ENCODE measurements at regions not wholly inside any gene's neighbourhood (a gene's known extent, or its start where the extent isn't known, plus 50 kb on each side); places are given as distances from the start of the nearest gene placed in this dataset.

DNA sequence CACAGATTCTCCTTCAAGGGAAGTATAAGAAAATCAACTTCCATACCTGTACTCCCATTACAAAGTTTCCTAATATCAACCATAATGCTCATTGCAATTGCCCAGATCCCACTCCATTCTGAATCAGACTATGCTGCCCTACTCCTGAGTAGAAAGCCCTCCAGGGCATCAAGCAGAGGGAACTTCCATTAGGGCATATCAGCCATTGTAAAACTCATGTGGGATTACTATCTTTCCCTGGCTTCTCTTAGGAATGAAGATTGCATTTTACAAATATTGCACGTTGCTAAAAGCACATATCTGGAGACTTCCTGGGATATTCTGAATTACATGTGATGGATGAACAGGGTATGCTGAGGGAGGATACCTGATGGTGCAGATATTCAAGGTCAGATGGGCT lies 263.2 kb downstream of the FOXA2 start:
- DNase-seq (ENCODE audit: low read depth, low spot score), result no peak

DNA sequence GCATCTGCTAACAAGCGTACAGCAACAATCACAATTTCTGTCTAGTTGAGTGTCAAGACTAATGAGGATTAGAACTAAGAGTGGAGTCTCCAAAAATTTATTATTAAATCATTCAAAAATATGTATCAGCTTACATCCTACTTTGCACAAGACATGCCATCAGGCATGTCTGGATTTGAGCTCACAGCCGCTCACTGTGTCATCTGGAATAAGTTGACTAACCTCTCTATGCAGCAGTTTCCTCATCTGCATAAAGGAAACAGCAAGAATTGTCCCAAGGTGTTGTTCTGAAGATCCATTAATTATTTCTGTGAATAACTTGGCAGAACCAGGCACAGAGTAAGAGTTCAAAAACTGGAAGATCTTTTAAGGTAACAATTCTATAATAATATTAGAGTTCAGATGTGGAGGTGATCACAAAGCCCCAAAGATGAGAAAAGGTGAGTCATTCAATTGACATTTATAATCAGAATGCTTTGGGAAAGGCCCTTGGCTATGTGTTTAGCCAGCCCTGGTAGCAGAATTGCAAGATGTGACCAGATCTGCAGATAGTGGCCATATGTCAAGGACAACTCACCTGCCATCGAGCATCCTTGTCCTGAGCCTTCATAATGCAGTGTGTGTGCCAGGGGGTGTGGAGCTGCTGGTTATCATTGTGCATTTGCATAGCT lies 264.0 kb downstream of the FOXA2 start:
- DNase-seq (ENCODE audit: low read depth, low spot score), result no peak

DNA sequence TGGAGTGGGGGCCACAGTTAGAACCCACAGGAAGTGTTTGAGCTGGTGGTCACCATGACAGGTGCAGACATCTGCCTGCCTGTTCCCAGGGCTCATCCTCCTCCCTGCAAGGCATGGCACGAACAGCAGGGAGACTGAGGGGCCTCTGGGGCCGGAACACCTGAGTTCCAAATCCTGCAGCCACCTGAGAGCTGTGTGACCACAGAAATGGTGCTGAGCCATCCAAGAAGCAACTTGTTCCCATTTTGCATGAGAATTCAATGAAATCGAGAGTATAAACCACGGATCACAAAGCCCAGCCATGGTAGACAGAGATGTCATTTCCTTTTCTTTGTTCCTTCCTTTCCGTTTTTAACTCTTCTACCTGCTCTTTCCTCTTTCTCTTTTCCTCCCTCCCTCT lies 268.6 kb downstream of the FOXA2 start:
- DNase-seq (ENCODE audit: low read depth, low spot score), result no peak

DNA sequence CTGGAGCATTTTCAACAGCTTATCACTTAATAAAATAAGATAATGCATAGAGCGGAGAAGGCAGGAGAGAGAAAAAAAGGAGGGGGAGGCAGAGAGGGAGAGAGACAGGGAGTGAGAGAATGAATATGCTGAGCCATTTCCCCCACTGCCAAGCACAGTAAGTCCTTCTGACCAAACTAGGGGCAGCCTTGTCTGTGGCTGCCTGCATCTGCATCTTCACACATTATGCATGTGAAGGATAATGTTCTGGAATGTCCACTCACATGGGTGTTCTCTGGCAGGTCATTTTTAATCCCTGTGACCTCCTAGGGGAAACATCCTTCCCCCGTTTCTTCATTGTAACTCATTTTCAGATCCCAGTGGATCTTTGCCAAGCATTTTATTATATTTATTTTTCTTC lies 269.3 kb downstream of the FOXA2 start:
- no peak for DNase-seq (ENCODE audit: low read depth, low spot score)

- peak; percentile 37 for DNase-seq (ENCODE audit: low read depth, low spot score)
Measured at GRCh38 chr20:22312744-22313346, 271.5 kb downstream of the FOXA2 start.

DNA sequence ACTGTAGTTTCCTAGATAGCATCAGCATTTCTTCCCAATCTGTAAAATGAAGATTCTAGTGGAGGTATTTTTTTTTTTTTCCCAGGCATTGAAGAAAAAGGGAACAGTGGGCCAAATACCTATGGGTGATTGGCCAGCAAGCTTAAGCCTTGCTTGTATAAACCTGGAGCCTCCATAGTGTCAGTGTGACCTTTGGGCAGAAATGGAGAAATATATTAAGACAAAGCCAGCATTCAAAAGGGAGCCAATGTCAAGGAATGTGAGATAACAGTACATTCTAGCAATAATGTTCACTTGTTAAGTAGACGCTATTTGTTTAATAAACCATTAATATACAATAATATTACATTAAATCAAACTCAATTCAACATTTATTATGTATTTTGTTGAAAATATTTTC lies 275.4 kb downstream of the FOXA2 start:
- DNase-seq (ENCODE audit: low read depth, low spot score), result no peak

DNA sequence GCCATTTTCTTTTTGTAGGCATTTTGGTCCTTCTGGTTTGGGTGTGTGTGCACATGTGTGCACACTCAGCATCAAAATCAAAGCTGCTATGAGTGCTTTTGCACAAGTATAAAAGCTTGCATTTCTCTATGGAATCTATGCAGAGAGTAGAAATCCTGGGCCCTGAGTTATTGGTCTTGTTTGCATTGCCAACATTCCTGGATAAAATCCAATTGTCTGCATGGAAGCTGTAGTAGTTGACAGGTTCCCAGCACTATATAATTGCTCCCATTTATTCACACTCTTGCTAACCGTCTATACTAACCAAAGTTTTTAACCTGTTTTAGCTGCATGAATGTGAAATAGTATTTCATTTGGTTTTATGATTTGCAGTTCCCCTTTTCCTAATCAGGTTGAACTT lies 277.0 kb downstream of the FOXA2 start:
- DNase-seq (ENCODE audit: low read depth, low spot score), result no peak

GRCh38 chr20:22305381-22305780 lies 279.0 kb downstream of the FOXA2 start:
- no peak for DNase-seq (ENCODE audit: low read depth, low spot score)

DNA sequence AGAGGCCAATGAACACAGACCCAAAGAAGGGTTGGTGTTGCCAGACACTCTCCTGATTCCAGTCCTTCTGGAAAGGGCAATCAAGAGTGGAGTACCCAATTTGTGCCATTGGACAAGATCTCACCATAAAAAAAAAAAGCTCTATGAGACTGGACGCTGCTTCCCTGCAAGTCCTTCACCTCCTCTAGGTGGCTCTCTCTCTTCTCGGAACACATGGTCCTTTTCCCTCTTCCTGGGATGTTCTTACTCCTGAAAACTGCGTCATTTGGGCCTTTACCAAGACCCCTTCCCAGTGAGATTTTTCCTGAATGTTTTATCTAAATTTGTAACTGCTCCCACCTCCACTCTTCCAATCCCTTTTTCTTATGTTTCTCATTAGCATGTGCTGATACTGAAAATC lies 280.8 kb downstream of the FOXA2 start:
- peak; percentile 16 for DNase-seq (ENCODE audit: low read depth, low spot score)

DNA sequence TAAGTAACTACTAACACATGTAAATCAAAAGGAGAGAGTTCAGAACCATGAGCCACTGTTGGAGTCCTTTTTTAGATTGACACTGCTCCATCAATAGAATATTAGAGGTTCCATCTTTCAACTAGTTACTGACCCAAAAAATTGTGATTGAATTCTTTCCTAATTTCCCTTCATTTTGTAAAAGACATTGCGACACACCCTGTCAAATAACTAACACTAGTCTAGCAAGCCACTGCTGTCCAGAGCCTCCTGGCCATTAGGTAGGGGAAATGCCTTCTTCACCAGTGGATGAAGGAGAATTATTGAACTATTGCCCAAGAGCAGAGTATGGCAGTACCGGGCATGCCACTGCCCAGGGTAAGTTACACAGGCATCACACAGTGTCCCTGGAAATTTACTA lies 282.3 kb downstream of the FOXA2 start:
- no peak for DNase-seq (ENCODE audit: low read depth, low spot score)

DNA sequence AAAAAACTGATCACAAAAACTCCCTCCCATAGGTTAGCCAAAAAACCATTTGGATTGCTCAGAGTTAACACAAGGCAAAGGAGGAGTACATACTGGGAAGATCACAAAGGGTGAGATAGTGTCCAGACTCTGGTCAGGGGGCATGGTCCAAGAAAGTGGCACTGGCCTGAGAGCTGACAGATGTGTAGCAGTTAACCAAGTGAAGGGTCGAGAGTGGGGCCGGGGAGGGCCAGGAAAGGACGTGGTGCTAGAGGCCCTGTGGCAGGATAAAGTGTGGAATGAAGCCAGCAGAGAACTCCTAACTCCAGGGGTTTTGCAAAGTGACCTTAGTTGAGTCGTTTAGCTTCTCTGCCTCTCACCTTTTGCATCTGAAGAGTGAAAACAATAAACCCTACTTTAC lies 290.5 kb downstream of the FOXA2 start:
- no peak for DNase-seq (ENCODE audit: low read depth, low spot score)

DNA sequence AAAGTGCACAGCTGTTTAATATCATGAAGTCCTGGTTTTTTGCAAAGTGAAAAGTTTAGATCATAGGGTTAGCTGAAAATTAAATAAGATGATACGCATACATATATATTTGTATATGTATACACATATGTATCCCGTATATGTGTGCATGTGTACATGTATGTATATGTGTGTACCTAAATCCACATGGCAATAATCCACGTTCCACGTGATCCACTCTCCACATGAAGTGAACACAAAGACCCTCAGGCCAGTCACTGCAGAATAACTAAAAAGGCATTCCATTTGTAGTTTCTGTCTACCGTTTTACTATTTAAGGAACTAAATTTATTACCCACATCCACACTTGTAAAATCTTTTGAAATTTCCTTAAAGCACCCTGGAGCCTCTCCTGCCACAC lies 294.9 kb downstream of the FOXA2 start:
- DNase-seq (ENCODE audit: low read depth, low spot score), result no peak

GRCh38 chr20:22288957-22289356 lies 295.4 kb downstream of the FOXA2 start:
- no peak for DNase-seq (ENCODE audit: low read depth, low spot score)

- DNase-seq (ENCODE audit: low read depth, low spot score), result no peak
Measured at GRCh38 chr20:22288156-22288555, 296.2 kb downstream of the FOXA2 start.

GRCh38 chr20:22285555-22285954 lies 298.8 kb downstream of the FOXA2 start:
- DNase-seq (ENCODE audit: low read depth, low spot score), result no peak

DNA sequence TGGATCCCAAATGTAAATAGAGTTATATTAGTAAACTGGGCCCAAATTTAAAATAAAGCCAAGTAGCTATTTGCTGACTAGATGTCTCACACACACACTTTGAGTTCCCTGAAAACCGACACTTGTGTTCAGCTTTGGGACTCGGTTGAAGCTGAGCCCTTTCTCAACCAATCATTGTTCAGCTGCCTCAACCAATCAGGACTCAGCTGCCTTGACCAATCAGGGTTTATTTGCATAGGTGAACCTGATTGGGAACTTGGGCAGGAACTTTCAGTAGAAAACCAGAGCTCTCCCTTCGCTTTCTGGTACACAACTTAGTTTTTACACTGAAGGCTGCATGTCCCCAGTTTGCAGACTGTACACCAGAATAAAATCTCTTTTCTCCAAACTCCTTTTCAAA lies 301.7 kb downstream of the FOXA2 start:
- no peak for DNase-seq (ENCODE audit: low read depth, low spot score)

DNA sequence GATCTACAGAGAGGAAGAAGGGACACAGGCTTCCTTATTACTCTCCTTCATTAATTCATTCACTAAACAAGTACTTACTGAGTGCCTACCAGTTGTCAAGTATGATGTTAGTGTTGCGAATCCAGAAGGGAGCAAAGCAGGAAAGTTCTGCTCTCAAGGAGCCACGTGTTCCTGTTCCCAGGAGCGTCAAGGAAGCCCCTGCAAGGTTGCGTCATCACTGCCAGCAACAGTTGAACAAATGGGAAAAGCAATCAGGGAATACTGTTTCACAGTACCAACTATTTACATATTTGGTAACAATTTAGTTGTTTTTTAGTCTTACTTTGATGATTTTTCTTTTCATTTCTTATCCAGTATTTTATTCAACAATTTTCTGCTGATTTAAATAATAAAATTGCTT lies 310.0 kb downstream of the FOXA2 start:
- DNase-seq (ENCODE audit: low read depth, low spot score), result no peak

- DNase-seq (ENCODE audit: low read depth, low spot score), result no peak
Measured at GRCh38 chr20:22268675-22269074, 315.7 kb downstream of the FOXA2 start.

- no peak for DNase-seq (ENCODE audit: low read depth, low spot score)
Measured at GRCh38 chr20:22264917-22265316, 319.5 kb downstream of the FOXA2 start.

DNA sequence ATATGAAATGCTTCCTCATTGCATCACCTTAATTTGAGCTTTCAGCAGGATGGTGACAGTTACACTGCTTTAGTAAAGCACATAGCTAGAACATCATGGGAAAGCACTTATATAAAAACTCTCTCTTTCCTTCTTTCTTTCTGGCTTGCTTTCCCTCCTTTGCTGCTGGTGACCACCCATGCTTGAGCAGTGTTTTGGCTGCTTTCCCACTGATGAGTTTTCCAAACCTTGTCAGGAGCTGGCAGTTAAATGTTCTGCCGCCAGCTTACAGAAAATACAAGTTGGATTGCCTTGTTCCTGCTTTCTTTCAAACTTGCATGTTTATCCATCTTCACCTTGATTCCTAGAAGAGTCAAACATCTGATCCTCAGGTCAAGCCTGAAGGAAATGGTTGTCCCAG lies 323.9 kb downstream of the FOXA2 start:
- DNase-seq (ENCODE audit: low read depth, low spot score), result no peak

- DNase-seq (ENCODE audit: low read depth, low spot score), result no peak
Measured at GRCh38 chr20:22257912-22258311, 326.5 kb downstream of the FOXA2 start.

DNA sequence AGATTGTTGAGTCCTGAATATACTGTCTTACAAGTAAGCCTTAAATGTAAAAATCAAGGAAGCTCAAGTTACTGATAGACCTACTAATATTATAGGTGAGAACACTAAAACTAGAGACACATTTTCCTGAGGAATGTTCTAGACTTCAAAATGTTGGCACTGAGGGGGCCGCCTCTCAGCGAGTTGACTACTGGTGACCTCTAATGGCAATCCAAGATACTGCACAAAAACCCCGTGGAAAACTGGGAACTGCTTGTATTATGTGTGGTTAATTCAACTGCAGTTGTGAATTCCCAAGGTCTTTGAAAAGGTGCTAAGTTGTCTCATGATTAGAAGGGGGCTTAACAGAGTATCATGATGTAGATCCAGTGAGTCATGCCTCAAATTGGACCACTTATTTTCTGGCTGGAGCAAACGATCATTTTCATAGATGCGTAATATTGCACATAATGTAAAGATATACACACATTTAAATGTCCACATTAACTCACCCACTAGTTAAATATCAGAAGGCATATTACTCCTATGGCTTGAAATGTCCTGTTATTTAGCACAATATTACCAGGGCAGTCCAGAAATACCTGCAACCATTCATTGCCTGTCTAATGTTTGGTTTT lies 336.2 kb downstream of the FOXA2 start:
- peak; percentile 23 for DNase-seq (ENCODE audit: low read depth, low spot score)

DNA sequence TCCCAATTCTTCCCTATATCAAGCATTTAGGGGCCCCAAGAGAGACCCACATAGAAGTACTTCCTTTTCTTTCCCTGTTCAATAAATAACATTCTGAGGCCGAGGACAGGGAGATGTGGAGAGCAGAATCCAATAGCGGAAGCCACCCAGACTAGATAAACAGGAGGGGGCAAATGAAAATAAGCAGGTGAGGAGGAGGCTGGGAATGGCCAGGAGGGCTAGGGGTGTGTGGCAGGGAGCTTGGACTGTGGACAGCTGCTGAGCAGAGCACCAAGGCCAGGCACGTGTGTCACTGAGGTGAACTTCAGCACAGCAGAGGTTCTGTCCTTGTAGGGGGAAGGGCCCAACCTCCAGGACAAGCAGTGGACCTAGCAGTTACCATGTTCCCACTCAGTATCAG lies 339.2 kb downstream of the FOXA2 start:
- DNase-seq (ENCODE audit: low read depth, low spot score), result no peak

All from ELF-1 (cell line).